Effector memory CD4-positive, alpha-beta T cell (primary cell): ENCODE measurements at regions not wholly inside any gene's neighbourhood (a gene's known extent, or its start where the extent isn't known, plus 50 kb on each side); places are given as distances from the start of the nearest gene placed in this dataset.

Experiments used
- DNase-seq, 3 donors: peaks; one replicate each; pipeline ENCODE4 v3.0.0-alpha.2; 2020
- H3K27ac ChIP-seq: 2 replicates; pipeline ENCODE4 v1.7.0; 2013; ENCODE audit warnings: mild to moderate bottlenecking, low read length, moderate library complexity; ENCODE audit not compliant: insufficient read depth, poor library complexity, severe bottlenecking
- H3K27me3 ChIP-seq: replicated peaks from 2 replicates; pipeline ENCODE4 v1.7.0; 2013; ENCODE audit warnings: mild to moderate bottlenecking, low read length; ENCODE audit not compliant: insufficient read depth, control insufficient read depth, poor library complexity, severe bottlenecking
- H3K36me3 ChIP-seq: 2 replicates; pipeline ENCODE4 v1.7.0; 2013; ENCODE audit warnings: mild to moderate bottlenecking, low read length, moderate library complexity; ENCODE audit not compliant: control insufficient read depth, insufficient read depth
- H3K4me1 ChIP-seq: 2 replicates; pipeline ENCODE4 v1.7.0; 2013; ENCODE audit warnings: low read length, mild to moderate bottlenecking; ENCODE audit not compliant: control insufficient read depth, insufficient read depth, poor library complexity, severe bottlenecking
- H3K4me3 ChIP-seq: 2 replicates; pipeline ENCODE4 v1.7.0; 2013; ENCODE audit warnings: low read length, low read depth, mild to moderate bottlenecking; ENCODE audit not compliant: insufficient read depth, poor library complexity, severe bottlenecking
- H3K9me3 ChIP-seq: 2 replicates; pipeline ENCODE4 v1.7.0; 2013; ENCODE audit warnings: mild to moderate bottlenecking, low read length, moderate library complexity; ENCODE audit not compliant: control insufficient read depth

DNA sequence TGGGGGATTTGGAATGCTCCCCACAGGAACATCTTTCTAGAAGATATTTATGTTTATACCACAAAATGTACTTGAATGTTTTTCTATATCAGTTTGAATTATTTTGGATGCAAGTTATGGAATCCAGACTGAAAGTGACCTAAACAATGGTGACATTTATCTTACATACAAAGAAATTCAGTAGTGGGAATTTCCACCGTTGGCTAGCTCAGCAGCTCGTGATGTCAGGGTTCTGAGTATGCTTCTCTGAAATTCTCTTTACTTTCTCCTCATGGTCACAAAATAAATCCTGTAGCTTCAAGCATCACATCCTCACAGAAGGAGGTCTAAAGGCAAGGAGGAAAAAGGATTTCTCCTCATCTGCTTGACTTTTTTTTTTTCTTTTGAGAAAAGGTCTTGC, 105.3 kb downstream of the AKAIN1 start:
- Histone ChIP-seq H3K36me3 (no peaks in the 10 kb centered on the region), H3K4me3 (no peak overlapping the region), H3K27me3 (no peaks in the 10 kb centered on the region), H3K9me3 (no peaks in the 10 kb centered on the region), H3K4me1 (no peaks in the 10 kb centered on the region), H3K27ac (no peak overlapping the region)
- DNase-seq = no peak

- no peak for DNase-seq
- Histone ChIP-seq H3K27me3 (no peaks in the 10 kb centered on the region), H3K4me3 (no peak overlapping the region), H3K36me3 (no peaks in the 10 kb centered on the region), H3K27ac (no peak overlapping the region), H3K9me3 (no peaks in the 10 kb centered on the region), H3K4me1 (no peaks in the 10 kb centered on the region)
These were observed 121.8 kb downstream of the AKAIN1 start for GRCh38 chr18:5075297-5075696.

DNA sequence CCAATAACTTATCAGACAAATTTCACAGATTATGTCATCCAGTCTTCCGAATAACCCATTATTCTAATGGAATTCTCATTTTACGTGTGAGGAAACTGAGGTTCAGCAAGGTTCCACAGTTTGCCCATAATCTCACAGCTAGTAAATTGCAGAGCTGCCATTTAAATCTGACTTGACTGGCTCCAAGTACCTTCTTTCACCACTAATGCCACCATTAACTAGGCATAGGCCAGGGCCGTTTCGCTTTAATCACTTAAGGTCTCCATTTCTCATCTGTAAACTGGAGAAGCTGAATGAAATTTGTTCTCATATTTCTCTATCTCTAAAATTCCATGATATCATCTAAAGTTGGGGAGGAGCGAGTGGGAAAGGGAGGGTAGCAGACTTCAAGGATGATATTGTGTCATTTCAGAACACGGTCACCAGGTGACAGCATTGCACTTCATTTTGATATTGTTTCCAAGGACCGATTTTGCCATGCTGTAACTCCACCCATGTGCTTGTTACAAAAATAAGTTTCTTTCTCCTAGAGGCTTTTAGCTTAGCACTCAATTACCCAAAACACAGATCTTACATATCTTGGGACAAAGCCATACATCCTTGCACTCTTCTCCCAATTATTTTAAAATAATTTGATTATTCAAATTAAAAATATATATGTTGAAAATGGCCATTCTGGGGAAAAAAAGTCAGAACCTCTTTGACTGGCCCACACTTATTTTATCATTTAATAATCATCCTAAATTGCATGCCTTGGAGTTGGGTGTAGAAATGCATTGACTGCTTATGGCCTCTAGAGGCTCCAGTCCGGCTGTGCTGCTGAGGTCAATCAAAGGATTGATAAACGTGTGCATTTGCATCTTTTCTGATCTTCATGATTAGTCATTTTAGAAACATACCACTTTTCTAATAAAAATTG, 123.8 kb downstream of the AKAIN1 start:
- Histone ChIP-seq H3K36me3 (no peaks in the 10 kb centered on the region), H3K27me3 (no peaks in the 10 kb centered on the region), H3K9me3 (no peaks in the 10 kb centered on the region), H3K4me1 (no peaks in the 10 kb centered on the region), H3K27ac (no peak overlapping the region), H3K4me3 (no peak overlapping the region)
- no peak for DNase-seq

DNA sequence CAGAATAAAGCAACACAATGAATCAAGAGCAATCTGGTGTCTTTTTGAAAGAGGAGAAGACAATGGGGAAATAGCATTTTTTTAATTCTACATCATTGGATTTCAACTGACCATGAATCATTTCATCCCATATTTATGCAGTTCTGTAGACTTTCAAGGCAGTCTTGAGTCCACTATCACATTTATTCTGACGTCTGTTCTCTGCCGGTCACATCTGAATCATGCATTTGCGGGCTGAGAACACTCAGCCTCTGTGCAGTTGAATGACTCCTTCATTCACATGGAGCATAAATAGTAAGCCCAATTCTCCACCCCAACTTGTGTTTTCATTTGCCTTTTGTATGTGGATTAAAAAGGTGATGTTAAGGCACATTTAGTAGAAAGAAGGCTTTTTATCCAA, 128.2 kb downstream of the AKAIN1 start:
- Histone ChIP-seq H3K27ac (no peak overlapping the region), H3K9me3 (no peaks in the 10 kb centered on the region), H3K4me1 (no peaks in the 10 kb centered on the region), H3K27me3 (no peaks in the 10 kb centered on the region), H3K4me3 (no peak overlapping the region), H3K36me3 (no peaks in the 10 kb centered on the region)
- DNase-seq = no peak

DNA sequence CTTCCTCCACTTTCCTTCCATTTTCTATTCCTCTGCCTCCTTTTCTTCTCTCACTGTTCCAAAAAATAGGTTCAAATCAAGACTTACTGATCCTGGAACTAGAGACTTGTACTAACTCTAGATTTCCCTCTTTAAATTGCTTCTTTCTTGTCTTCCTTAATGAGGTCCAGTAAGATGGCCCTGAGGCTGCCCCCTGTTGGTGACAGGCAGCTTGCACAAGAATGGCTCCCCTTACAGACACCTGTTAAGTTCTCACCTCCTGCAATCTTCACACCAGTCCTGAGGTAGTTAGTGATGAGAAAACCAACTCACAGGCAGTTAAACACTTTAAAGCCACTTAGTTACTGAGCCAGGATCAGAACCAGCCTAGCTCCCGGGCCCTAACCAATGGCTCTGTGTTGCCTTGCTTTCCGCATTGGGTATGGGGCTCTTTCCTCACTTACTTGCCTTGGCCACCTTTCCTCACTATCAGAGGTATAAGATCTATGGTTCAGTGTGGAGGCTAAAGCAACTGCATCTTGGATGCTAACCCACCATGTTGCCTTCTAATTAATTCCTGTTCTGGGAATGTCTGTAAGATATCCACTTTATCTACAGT, 130.6 kb downstream of the AKAIN1 start:
- no peaks in the 10 kb centered on the region for H3K4me1 ChIP-seq
- no peaks in the 10 kb centered on the region for H3K9me3 ChIP-seq
- no peak for DNase-seq
- H3K27ac ChIP-seq = no peak overlapping the region
- H3K27me3 ChIP-seq = no peaks in the 10 kb centered on the region
- no peak overlapping the region for H3K4me3 ChIP-seq
- no peaks in the 10 kb centered on the region for H3K36me3 ChIP-seq

DNA sequence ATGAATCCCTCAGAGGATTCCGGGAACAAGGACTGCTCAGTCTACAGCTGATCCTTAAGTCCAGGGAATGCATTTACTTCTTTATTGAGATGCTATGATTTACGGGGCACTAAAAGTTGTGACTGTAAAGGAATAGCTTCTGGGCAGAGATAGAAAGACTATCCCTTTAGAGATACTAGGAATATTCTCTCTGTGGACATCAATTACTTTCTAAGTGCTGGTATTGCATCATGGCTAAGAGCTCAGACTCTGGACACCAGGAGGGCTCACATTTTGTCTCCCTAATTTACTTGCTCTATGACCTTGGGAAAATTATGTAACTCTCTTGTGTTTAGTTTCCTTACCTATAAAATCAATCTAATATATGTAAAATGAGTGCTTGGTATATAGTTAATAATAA, 131.4 kb downstream of the AKAIN1 start:
- Histone ChIP-seq H3K9me3 (no peaks in the 10 kb centered on the region), H3K36me3 (no peaks in the 10 kb centered on the region), H3K27me3 (no peaks in the 10 kb centered on the region), H3K4me1 (no peaks in the 10 kb centered on the region), H3K4me3 (no peak overlapping the region), H3K27ac (no peak overlapping the region)
- DNase-seq = no peak

DNA sequence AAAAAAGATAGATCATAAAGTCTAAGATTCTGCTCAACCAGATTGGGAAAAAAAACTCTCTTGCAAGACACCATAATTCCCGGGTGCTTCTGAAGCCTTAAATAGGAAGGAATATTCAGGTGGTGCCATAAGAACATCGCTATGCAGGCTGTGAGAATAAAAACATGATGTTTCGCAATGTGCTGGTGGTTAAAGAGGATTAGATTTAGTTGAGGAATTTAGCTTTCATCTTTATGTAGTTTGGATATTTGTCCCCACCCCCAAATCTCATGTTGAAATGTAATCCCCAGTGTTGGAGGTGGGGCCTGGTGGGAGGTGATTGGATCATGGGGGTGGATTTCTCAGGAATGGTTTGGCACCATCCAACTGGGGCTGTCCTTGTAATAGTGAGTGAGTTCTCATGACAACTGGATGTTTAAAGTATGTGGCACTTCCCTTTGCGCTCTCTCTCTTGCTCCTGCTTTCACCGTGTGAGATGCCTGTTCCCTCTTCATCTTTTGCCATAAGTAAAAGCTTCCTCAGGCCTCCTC, 132.2 kb downstream of the AKAIN1 start:
- H3K27ac ChIP-seq = no peak overlapping the region
- H3K9me3 ChIP-seq = no peaks in the 10 kb centered on the region
- no peaks in the 10 kb centered on the region for H3K36me3 ChIP-seq
- H3K4me1 ChIP-seq = no peaks in the 10 kb centered on the region
- no peaks in the 10 kb centered on the region for H3K27me3 ChIP-seq
- no peak overlapping the region for H3K4me3 ChIP-seq
- DNase-seq = no peak

DNA sequence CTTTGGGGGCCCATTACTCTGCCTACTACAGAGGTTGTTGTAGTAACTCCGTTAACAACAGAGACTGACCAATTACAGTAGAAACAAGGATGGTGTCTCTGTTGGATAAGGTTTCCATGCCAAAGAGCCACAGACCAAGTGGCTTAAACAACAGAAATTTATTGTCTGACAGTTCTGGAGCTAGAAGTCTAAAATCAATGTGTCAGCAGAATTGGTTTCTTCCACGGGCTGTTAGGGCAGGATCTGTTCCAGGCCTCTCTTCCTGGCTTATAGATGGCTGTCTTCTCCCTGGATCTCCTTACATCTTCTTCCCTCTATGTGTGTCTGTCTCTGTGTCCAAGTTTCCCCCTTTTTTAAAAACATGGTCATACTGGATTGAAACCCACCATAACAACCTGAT, 135.3 kb downstream of the AKAIN1 start:
- H3K4me3 ChIP-seq = no peak overlapping the region
- DNase-seq = no peak
- H3K27me3 ChIP-seq = no peaks in the 10 kb centered on the region
- H3K27ac ChIP-seq = no peak overlapping the region
- no peaks in the 10 kb centered on the region for H3K9me3 ChIP-seq
- H3K4me1 ChIP-seq = no peaks in the 10 kb centered on the region
- H3K36me3 ChIP-seq = no peaks in the 10 kb centered on the region

DNA sequence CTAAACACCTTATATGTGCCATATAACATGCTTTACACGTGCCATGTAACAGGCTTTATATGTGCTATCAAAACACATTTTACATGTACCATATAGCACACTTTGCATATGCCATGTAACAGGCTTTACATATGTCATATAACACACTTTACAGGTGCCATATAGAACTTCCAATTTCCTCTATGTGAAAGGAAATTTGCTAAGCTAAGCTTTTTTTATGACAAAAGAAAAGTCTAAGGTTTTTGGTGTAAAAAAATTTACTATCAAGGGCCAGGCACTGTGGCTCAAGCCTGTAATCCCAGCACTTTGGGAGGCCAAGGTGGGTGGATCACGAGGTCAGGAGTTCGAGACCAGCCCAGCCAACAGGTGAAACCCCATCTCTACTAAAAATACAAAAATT, 136.5 kb downstream of the AKAIN1 start:
- no peaks in the 10 kb centered on the region for H3K9me3 ChIP-seq
- no peak overlapping the region for H3K27ac ChIP-seq
- no peak overlapping the region for H3K4me3 ChIP-seq
- H3K36me3 ChIP-seq = no peaks in the 10 kb centered on the region
- no peaks in the 10 kb centered on the region for H3K4me1 ChIP-seq
- H3K27me3 ChIP-seq = no peaks in the 10 kb centered on the region
- no peak for DNase-seq

- Histone ChIP-seq H3K27me3 (no peaks in the 10 kb centered on the region), H3K4me3 (no peak overlapping the region), H3K36me3 (no peaks in the 10 kb centered on the region), H3K27ac (no peak overlapping the region), H3K9me3 (no peaks in the 10 kb centered on the region), H3K4me1 (no peaks in the 10 kb centered on the region)
- no peak for DNase-seq
These were observed 137.4 kb downstream of the AKAIN1 start for GRCh38 chr18:5059696-5060032.
